ENCODE measurements at regions not wholly inside any gene's neighbourhood (a gene's known extent, or its start where the extent isn't known, plus 50 kb on each side); places are given as distances from the start of the nearest gene placed in this dataset.

GRCh38 chr17:11001651-11002050 is 163.8 kb upstream of the PIRT start:
- TF ChIP-seq CTCF (IDR thresholded peaks at IDR 0.05; ENCODE audit: low read depth, low read length), result no peak
- no peak for TF ChIP-seq EZH2phosphoT487 (IDR thresholded peaks at IDR 0.05; ENCODE audit: low read depth)

All from OCI-LY3 (cell line).